Erythroblast (primary cell): ENCODE measurements at regions not wholly inside any gene's neighbourhood (a gene's known extent, or its start where the extent isn't known, plus 50 kb on each side); places are given as distances from the start of the nearest gene placed in this dataset.
"Not testable (repeated sequence)": the region's sequence is repeated elsewhere in the genome, so short reads cannot be mapped to it uniquely, and the experiment has no call there.

Experiments used
- DNase-seq, 2 experiments: peaks; one replicate each; lab custom pipeline; 2025; lab: John Stamatoyannopoulos, UW
- GATA1 ChIP-seq: IDR thresholded peaks from 2 replicates; pipeline ENCODE4 v1.6.1; 2011; ENCODE audit warnings: low read depth, mild to moderate bottlenecking, control low read depth, low read length, moderate library complexity
- POLR2A ChIP-seq: IDR thresholded peaks from 2 replicates; pipeline ENCODE4 v1.6.1; 2011; ENCODE audit warnings: mild to moderate bottlenecking, low read length

- no peak for TF ChIP-seq POLR2A
- TF ChIP-seq GATA1 = no peak
- DNase-seq = no peak
Observed at GRCh38 chr22:19607192-19608002, 83.2 kb upstream of the CLDN5 start.

DNA sequence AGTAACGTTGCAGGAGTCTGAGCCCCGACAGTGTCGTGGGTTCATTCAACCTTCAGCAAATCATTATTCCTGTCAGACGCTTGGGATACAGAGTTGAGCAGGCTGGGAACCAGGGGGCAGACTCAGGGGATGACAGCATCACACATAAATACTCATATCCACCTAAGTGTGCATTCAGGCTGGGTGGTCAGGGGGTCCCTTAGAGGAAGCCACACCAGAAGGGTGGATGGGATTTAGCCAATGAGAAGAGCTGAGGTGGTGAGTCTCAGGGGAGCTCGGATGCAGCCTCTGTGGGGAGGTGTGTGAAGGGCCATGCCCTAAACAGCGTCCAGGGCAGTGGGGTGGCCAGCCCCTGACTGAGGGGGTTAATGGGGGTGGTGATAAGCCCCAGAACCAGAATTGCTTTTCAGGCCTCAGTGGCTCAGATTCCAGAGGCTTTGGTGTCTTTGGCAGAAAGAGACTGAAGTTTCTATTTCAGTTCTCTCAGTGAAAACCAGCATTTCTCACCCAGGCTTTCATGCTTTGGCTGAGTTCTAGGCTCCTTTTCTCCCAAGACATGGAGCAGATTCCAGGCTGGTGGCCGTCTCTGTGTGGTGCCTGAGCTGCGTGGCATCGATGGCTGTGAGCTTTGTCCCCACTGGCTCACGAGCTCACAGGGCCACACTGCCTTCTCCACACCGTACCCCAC lies 83.9 kb upstream of the CLDN5 start:
- no peak for TF ChIP-seq GATA1
- TF ChIP-seq POLR2A = no peak
- no peak for DNase-seq

GRCh38 chr22:19609753-19610152 lies 85.5 kb upstream of the CLDN5 start:
- DNase-seq = not testable (repeated sequence)

DNA sequence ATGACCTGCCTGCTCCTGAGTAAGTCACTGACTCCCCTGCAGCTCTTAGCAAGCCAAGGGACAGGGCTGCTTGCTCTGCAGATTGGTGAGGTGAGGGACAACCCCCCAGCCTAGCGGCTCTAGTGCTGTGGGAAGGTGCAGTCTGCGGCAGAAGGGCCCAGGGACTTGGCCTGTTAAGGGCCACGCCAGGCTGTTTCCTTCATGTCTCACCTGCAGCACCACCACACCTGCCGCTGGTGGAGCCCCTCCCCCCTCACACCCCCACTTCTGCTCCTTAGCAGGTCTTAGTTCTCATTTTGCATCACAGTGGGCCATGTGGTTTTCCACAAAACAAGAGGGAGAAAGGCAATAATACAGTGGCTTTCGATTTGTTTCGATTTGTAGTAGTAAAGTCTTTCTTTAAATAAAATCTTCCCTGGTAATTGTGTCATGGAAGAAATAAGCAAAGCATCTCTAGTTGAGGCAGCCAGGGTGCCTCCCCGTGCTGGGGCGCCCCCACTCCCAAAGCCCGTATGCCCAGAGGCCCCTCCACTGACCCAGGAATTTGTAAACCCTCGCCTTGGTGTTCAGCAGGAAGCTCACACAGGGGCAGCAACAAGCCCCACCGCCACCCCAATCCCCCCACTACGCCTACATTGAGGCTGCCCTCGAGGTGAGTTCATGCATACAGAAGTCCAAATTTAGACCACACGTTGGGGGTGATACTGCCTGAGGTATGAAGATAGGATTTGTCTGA lies 86.5 kb upstream of the CLDN5 start:
- DNase-seq = no peak
- no peak for TF ChIP-seq GATA1
- no peak for TF ChIP-seq POLR2A

GRCh38 chr22:19611590-19611989 lies 87.4 kb upstream of the CLDN5 start:
- no peak for TF ChIP-seq GATA1
- TF ChIP-seq POLR2A = no peak
- DNase-seq = no peak

DNA sequence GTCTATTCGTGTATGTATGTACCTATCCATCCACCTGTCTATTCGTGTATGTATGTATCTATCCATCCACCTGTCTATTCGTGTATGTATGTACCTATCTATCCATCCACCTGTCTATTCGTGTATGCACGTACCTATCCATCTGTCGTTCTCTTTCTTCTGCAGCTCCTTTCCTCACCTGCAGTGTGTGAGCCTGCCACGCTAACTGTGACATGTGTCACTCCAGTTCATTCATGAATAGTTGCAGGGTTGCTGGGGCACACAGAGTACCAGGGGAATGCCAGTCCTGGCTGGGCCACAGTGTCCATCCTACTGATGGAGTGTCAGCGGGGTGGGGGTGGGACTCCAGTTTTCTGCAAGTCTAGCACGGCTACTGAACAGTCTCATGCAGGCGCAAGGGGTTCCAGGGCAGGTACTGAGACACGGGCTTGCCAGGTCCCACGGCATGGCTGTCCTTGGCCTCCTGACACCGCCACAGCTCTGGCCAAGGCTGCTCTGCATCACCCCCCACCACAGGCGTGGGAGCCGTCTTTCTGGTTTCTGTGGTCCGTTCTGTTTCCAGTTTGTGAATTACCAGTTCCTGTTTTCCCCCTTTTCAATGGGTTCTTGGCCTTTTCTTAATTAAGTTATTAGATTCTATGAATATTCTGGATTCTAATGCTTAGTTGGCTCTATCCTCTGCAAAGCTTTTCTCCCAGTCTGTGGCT lies 88.8 kb upstream of the CLDN5 start:
- TF ChIP-seq POLR2A (no peak), GATA1 (no peak)
- DNase-seq = no peak

GRCh38 chr22:19614536-19614863 lies 90.3 kb upstream of the CLDN5 start:
- TF ChIP-seq POLR2A = no peak
- no peak for TF ChIP-seq GATA1
- no peak for DNase-seq

GRCh38 chr22:19615001-19615461 lies 90.8 kb upstream of the CLDN5 start:
- no peak for TF ChIP-seq POLR2A
- TF ChIP-seq GATA1 = no peak
- DNase-seq = no peak

- no peak for DNase-seq
Observed at GRCh38 chr22:19615867-19616581, 91.8 kb upstream of the CLDN5 start.

DNA sequence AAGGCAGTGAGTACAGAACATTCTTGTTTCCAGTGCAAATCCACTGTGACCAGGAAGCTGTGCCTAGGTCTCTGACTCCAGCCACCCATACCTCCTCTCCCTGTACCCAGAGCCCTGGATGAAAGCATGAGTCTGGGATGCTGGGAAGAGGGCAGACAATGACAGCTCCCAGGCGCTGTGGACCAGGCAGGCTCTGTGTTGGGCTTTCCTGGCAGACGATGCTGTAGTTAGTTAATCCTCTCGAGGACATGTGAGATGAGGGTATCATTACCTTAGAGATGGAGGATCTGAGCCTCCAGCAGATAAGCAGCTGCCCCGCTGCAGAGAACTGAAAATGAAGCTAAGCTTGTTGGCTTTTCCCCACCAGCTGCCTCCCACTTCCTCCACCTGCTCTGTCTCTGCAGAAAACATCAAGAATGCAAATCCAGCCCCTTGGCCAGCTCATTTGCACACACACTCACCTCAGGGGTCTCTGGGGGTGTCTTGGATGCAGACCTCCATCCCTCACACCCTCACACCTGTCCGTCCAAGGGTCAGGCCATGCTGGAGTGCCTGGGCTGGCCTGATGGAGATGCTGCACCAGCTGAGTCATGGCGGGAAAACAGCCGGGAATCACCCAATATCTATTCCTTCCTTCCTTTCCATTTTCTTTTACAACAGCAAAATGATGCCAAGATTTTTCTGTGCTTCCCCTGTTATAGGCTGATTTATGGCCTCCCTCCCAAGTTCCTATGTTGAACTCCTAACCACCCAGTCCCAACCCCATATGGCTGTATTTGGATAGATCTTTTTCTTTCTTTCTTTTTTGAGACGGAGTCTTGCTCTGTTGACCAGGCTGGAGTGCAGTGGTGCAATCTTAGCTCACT lies 94.9 kb upstream of the SEPTIN5 start:
- TF ChIP-seq GATA1 = no peak
- no peak for TF ChIP-seq POLR2A
- no peak for DNase-seq

More at GRCh38 chr22:19615867-19616581, 91.8 kb upstream of the CLDN5 start:
- TF ChIP-seq GATA1 (no peak), POLR2A (no peak)

DNA sequence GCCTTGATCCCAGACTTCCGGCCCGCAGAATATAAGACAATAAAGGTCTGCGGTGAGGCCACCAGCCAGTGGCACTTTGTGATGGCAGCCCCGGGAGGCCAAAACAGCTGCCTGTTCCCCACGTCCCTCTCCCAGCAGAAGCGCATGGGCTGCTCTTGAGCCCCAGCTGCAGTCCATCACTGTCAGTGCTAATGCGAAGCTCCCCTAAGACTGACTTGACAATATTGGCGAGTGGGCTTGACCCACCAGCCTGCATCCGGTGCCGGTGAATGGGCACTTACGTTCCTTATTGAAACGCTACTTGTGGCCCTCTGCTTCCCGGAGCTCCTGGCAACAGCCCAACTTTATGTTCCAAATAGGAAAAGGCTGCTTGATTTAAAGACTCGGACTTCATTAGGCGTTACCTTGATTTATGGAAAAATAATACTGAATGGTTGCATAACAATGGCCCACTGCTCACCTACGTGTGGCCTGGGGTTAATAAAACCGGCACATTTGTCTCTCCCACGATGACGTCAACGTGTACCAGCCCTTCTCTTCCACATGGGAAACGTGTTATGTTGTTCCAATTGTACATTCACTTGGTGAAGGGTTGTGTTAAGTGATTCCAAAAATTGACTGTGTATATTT lies 93.4 kb upstream of the SEPTIN5 start:
- no peak for DNase-seq

More for the DNA sequence above, 93.4 kb upstream of the SEPTIN5 start:
- TF ChIP-seq POLR2A = no peak
